Ovary (tissue), 3 donors: ENCODE measurements at regions not wholly inside any gene's neighbourhood (a gene's known extent, or its start where the extent isn't known, plus 50 kb on each side); places are given as distances from the start of the nearest gene placed in this dataset.

ENCODE experiments used
- CTCF ChIP-seq, 3 donors: fragments of 450-650 bp in 2 of 3; fragments of 200-600 bp in 1 of 3; IDR thresholded peaks; one replicate each; pipeline versions ENCODE4 v1.5.1 to v1.8.0; 2016 to 2022; ENCODE audit warnings: antibody characterized with exemption in 3 of 3, mild to moderate bottlenecking in 1 of 3
- EP300 ChIP-seq: sonication (generic); formaldehyde crosslinking; IDR thresholded peaks from one replicate; pipeline ENCODE4 v1.6.1; 2017; ENCODE audit warnings: antibody characterized with exemption
- POLR2A ChIP-seq: fragments of 450-650 bp; IDR thresholded peaks from one replicate; pipeline ENCODE4 v1.6.1; 2017; ENCODE audit warnings: antibody characterized with exemption, mild to moderate bottlenecking, moderate library complexity
- donor health status: DM: no; HTN: no; CAD: no.

- TF ChIP-seq CTCF (IDR thresholded peaks at IDR 0.05) (no peak), POLR2A (no peak), EP300 (no peak)
Observed at GRCh38 chr2:12062053-12062395, 315.6 kb downstream of the LPIN1 start.
